Caco-2 (cell line): ENCODE measurements at regions not wholly inside any gene's neighbourhood (a gene's known extent, or its start where the extent isn't known, plus 50 kb on each side); places are given as distances from the start of the nearest gene placed in this dataset.

ENCODE experiments used
- BruUV-seq: library from RNA; stranded (reverse); fragments of 400-500 nt; replicated peaks from 2 replicates; lab custom pipeline; 2021; lab: Mats Ljungman, UMichigan
- CTCF ChIA-PET: fragments of 300-600 bp; sonication (Branson Sonifier 250); formaldehyde crosslinking; loops from one replicate; lab custom pipeline; 2022; ENCODE audit warnings: antibody characterized with exemption; lab: Charles Lee
- POLR2A ChIA-PET: fragments of 300-600 bp; sonication (Branson Sonifier 250); formaldehyde crosslinking; loops from one replicate; lab custom pipeline; 2022; ENCODE audit warnings: antibody characterized with exemption; lab: Charles Lee
- DNase-seq, 2 experiments: peaks; one replicate each; pipeline versions ENCODE4 v3.0.0 to v3.0.0-alpha.2; 2020 to 2022
- H3K27me3 ChIP-seq: replicated peaks from 2 replicates; pipeline ENCODE4 v1.6.0; 2011; ENCODE audit warnings: low read length; ENCODE audit not compliant: control insufficient read depth, insufficient read depth
- H3K36me3 ChIP-seq: 2 replicates; pipeline ENCODE4 v1.5.1; 2011; ENCODE audit warnings: low read length; ENCODE audit not compliant: control insufficient read depth, insufficient read depth
- H3K4me1 ChIP-seq: fragments of 250-450 bp; sonication (Bioruptor Pico); 2 replicates; pipeline ENCODE4 v1.5.1; 2020; ENCODE audit warnings: mild to moderate bottlenecking
- H3K4me3 ChIP-seq: 2 replicates; pipeline ENCODE4 v1.5.1; 2011; ENCODE audit warnings: low read depth, mild to moderate bottlenecking, control low read depth, low read length
- H3K9me3 ChIP-seq: fragments of 250-450 bp; sonication (Bioruptor Pico); 2 replicates; pipeline ENCODE4 v1.5.1; 2020; ENCODE audit warnings: mild to moderate bottlenecking, moderate library complexity
- H3K27ac Mint-ChIP-seq: one replicate; pipeline ENCODE4 v1.8.0; 2022; ENCODE audit warnings: mixed read lengths; ENCODE audit not compliant: unreplicated experiment
- H3K27me3 Mint-ChIP-seq: one replicate; pipeline ENCODE4 v1.8.0; 2022; ENCODE audit warnings: mixed read lengths; ENCODE audit not compliant: insufficient read depth, unreplicated experiment
- H3K36me3 Mint-ChIP-seq: one replicate; pipeline ENCODE4 v1.8.0; 2022; ENCODE audit warnings: mild to moderate bottlenecking, mixed read lengths; ENCODE audit not compliant: insufficient read depth, unreplicated experiment
- H3K4me1 Mint-ChIP-seq: one replicate; pipeline ENCODE4 v1.8.0; 2022; ENCODE audit warnings: low read depth, mixed read lengths; ENCODE audit not compliant: unreplicated experiment
- H3K4me3 Mint-ChIP-seq: one replicate; pipeline ENCODE4 v1.8.0; 2022; ENCODE audit warnings: mild to moderate bottlenecking, moderate library complexity, mixed read lengths; ENCODE audit not compliant: unreplicated experiment
- H3K9me3 Mint-ChIP-seq: one replicate; pipeline ENCODE4 v1.8.0; 2022; ENCODE audit warnings: mixed read lengths; ENCODE audit not compliant: unreplicated experiment
- intact Hi-C: fragments of 100-400 bp; cut with micrococcal nuclease; formaldehyde crosslinking; loops from one replicate; pipeline ENCODE4 v1.10.0; 2022; ENCODE audit not compliant: unreplicated experiment
- TF ChIP-seq, protein P1 (sequence below), 2 experiments: fragments of 200-600 bp in 1 of 2; IDR thresholded peaks; 1 replicate in 1 of 2; 2 replicates in 1 of 2; pipeline versions ENCODE4 v1.5.1 to v1.8.0; 2011 to 2022; ENCODE audit warnings: antibody characterized with exemption in 1 of 2, control low read depth in 1 of 2, inconsistent platforms in 1 of 2, low read depth in 1 of 2, low read length in 1 of 2, mild to moderate bottlenecking in 1 of 2, moderate library complexity in 1 of 2; ENCODE audit not compliant: insufficient read depth in 1 of 2, severe bottlenecking in 1 of 2, unreplicated experiment in 1 of 2

DNA sequence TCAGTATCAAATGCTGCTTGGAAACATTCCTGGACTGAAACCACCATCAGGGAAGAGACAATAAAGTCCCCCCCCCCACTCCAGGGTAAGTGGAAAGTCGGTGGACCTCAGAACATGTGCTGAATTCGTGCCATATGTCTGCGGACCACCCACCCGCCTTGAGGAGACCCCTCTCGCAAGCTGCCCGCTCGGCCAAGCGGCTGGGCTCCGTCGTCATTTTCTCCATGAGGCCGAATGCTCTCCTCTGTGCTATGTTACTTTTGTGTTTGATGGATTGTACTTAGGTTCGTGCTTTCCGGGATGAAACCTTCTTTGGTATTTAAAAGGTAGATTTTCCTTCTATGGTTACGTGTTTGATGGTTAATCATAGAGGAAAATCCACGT, 136.2 kb upstream of the RTL1 start:
- BruUV-seq: no TSS peak
- no peaks in the 10 kb centered on the region for H3K27me3 ChIP-seq
- H3K9me3 ChIP-seq: no peaks in the 10 kb centered on the region
- DNase-seq: no peak
- no peaks in the 10 kb centered on the region for H3K4me1 Mint-ChIP-seq
- H3K27ac Mint-ChIP-seq: no peak overlapping the region
- no peaks in the 10 kb centered on the region for H3K9me3 Mint-ChIP-seq
- ChIA-PET CTCF (interaction anchor here (0.7 kb wide), 1 partner anchor 525 kb away, joined by 13 read pairs; no protein-coding TSS in a partner anchor), POLR2A (no interaction called here)
- no peaks in the 10 kb centered on the region for H3K27me3 Mint-ChIP-seq
- intact Hi-C loops: no loop called here
- no peak overlapping the region for H3K4me3 Mint-ChIP-seq
- no peaks in the 10 kb centered on the region for H3K36me3 ChIP-seq
- TF ChIP-seq, protein P1, sequence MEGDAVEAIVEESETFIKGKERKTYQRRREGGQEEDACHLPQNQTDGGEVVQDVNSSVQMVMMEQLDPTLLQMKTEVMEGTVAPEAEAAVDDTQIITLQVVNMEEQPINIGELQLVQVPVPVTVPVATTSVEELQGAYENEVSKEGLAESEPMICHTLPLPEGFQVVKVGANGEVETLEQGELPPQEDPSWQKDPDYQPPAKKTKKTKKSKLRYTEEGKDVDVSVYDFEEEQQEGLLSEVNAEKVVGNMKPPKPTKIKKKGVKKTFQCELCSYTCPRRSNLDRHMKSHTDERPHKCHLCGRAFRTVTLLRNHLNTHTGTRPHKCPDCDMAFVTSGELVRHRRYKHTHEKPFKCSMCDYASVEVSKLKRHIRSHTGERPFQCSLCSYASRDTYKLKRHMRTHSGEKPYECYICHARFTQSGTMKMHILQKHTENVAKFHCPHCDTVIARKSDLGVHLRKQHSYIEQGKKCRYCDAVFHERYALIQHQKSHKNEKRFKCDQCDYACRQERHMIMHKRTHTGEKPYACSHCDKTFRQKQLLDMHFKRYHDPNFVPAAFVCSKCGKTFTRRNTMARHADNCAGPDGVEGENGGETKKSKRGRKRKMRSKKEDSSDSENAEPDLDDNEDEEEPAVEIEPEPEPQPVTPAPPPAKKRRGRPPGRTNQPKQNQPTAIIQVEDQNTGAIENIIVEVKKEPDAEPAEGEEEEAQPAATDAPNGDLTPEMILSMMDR (IDR thresholded peaks at IDR 0.05; ENCODE audit: insufficient read depth in 1 of 2, low read depth in 1 of 2, low read length in 1 of 2, severe bottlenecking in 1 of 2, unreplicated experiment in 1 of 2): no peak
- H3K4me1 ChIP-seq: no peaks in the 10 kb centered on the region
- H3K36me3 Mint-ChIP-seq: no peaks in the 10 kb centered on the region
- no peak overlapping the region for H3K4me3 ChIP-seq

DNA sequence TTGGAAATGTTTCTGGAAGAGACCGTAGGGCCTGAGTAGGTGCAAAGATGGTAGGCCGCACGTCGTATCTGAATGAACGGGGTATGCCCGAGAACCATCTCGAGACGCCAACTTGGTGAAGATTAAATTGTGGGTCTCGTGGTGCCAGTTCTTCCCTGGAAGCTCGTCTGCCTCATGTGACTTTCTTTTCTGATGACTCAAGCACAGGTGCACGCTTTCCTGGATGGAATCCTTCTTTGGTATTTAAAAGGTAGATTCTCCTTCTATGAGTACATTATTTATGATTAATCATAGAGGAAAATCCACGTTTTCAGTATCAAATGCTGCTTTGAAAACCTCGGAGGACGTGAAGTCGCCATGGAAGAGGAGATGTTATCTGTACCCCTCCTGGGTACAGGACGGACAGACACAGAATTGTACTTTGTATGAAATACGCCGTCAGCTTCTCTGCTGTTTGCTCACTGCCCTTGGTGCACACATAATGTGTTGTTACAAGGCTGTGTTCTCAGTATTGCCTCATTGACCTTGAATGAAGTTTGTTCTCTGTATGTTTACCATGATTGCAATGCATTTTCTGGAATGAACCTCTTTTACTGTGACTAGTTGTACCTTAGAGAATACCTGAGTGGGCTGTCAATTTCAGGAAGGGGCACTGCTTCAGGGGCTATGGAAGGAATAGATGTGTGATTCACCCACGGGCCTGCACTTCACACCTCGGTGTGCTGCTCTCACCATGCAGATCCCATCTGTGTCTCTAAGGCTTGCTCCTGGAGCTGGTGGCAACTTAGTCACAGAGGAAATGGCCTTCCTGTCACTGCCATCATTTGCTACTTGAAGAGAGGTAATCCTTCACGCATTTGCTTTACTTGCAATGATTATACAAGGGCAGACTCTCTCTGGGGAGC, 137.3 kb upstream of the RTL1 start:
- H3K4me1 Mint-ChIP-seq: no peaks in the 10 kb centered on the region
- peaks cover 3% of the 10 kb centered on the region for H3K27me3 Mint-ChIP-seq
- Histone ChIP-seq H3K4me1 (no peaks in the 10 kb centered on the region), H3K9me3 (no peaks in the 10 kb centered on the region), H3K27me3 (no peaks in the 10 kb centered on the region), H3K4me3 (no peak overlapping the region), H3K36me3 (no peaks in the 10 kb centered on the region)
- DNase-seq: no peak
- TF ChIP-seq, protein P1 (IDR thresholded peaks at IDR 0.05; ENCODE audit: insufficient read depth in 1 of 2, low read depth in 1 of 2, low read length in 1 of 2, severe bottlenecking in 1 of 2, unreplicated experiment in 1 of 2): no peak
- no TSS peak for BruUV-seq
- ChIA-PET POLR2A (no interaction called here), CTCF (no interaction called here)
- no peaks in the 10 kb centered on the region for H3K36me3 Mint-ChIP-seq
- no peaks in the 10 kb centered on the region for H3K9me3 Mint-ChIP-seq
- intact Hi-C loops: no loop called here
- no peak overlapping the region for H3K4me3 Mint-ChIP-seq
- H3K27ac Mint-ChIP-seq: no peak overlapping the region

DNA sequence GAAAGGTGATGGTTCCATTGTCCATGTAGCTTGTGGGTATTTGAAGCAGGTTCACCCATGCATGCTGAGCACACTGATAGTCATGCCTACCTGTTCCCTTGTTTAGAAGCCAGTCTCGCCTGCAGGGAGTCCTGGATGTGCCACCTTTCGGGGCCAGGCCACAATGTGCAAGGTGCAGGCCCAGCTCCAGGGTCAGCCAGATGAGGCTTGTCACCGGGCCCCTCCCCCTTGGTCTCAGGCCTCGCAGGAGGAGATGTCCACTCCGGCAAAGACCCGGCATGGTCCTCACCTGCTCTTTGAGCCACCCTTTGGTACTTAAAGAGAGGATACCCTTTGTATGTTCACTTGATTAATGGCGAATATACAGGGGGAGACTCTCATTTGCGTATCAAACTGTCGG, 140.4 kb upstream of the RTL1 start:
- TF ChIP-seq, protein P1 (IDR thresholded peaks at IDR 0.05; ENCODE audit: insufficient read depth in 1 of 2, low read depth in 1 of 2, low read length in 1 of 2, severe bottlenecking in 1 of 2, unreplicated experiment in 1 of 2): no peak
- Mint-ChIP-seq H3K9me3 (no peaks in the 10 kb centered on the region), H3K4me1 (no peaks in the 10 kb centered on the region), H3K4me3 (no peak overlapping the region), H3K27ac (no peak overlapping the region), H3K27me3 (peaks cover 3% of the 10 kb centered on the region), H3K36me3 (no peaks in the 10 kb centered on the region)
- DNase-seq: no peak
- Histone ChIP-seq H3K36me3 (no peaks in the 10 kb centered on the region), H3K4me1 (no peaks in the 10 kb centered on the region), H3K9me3 (no peaks in the 10 kb centered on the region), H3K27me3 (no peaks in the 10 kb centered on the region), H3K4me3 (no peak overlapping the region)
- intact Hi-C loops: no loop called here
- POLR2A ChIA-PET: no interaction called here
- CTCF ChIA-PET: no interaction called here
- no TSS peak for BruUV-seq
